NCI-H2196 (cell line): ENCODE measurements at regions not wholly inside any gene's neighbourhood (a gene's known extent, or its start where the extent isn't known, plus 50 kb on each side); places are given as distances from the start of the nearest gene placed in this dataset.

Experiments
- DNase-seq: peaks from one replicate; lab custom pipeline; 2025; ENCODE audit not compliant: unreplicated experiment; lab: John Stamatoyannopoulos, UW

DNA sequence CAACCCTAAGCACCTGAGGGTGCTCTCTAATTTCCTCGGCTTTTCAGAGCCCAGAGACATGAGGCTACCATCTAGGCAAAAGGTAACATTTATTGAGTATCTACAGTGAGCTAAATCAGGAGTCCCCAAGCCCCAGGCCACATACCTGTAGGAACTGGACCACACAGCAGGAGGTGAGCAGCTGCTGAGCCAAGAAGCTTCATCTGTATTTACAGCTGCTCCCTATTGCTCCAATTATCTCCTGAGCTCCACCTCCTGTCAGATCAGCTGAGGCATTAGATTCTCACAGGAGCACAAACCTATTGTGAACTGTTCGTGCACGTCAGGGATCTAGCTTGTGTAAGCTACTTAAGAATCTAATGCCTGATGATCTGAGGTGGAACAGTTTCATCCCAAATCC, 70.2 kb downstream of the RND3 start:
- no peak for DNase-seq

DNA sequence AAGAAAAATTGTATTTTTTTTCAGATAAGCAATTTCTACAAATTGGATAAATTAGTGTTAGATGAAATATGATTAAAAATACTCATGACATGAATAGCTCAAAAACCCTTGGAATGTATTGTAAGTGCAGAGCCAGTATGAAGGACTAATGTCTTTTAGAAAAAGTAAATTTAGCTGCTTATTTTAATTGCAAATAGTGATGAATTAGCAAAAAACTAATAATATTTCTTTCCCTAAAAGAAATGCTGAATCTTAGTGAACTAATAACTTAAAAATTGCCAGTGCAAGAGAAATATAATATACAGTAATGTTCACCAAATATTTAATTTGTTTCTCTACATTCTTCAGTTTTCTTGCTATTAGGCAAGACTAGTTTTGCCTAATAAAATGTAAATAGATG, 72.4 kb downstream of the RND3 start:
- DNase-seq, result no peak

DNA sequence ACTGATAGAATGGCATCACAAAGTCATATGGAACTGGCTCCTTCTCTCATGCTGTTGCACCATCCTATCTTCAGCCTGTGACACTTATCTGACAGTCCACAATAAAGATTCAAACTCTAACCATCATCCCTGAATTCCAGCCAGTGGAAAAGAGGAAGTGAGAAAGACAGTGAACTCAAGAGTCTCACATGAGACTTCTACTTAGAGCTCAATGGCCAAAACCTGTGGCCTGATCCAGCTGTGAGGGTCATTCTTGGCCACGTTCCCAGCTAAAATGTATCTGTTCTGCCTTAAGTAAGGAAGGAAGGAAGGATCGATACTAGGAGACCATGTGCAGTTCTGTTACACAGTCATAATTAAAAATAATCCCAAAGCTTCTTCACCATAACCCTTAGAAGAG, 73.6 kb downstream of the RND3 start:
- no peak for DNase-seq

DNA sequence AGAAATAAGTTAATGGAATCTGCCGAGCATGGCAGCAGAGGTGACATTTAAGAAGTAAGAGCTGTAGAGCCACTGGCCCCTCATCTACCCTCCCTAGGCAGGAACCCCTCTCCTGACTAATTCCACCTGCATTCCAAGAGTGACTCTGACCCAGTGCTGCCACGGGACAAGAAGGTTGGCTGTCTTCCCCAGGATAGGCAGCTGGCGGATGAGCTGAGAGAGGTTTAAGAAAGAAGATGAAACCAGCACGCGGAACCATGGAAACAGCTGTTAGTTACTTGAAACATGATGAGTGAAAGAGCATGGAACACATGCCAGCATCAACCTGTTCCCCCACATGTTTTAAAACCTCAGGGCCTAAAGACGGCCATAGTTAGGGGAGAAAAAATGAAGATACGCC, 74.1 kb downstream of the RND3 start:
- no peak for DNase-seq

DNA sequence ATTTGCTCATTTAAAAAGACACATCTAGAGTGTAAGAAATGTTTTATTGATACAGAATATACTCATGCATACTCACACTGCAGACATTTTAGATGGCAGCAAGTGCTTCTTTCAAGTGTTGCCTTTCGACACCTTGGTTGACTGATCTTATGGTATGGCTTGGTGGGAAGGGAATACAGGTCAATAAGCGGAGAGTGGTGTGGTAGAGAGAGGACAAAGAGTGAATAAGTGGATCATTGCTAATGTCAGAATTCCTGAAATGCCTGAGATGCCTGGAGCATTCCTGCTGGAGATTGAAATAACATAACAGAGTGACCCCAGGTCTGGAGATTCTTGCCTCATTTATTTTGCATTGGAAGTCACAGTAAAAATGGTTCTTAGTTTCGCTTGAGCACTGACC, 76.7 kb downstream of the RND3 start:
- no peak for DNase-seq

DNA sequence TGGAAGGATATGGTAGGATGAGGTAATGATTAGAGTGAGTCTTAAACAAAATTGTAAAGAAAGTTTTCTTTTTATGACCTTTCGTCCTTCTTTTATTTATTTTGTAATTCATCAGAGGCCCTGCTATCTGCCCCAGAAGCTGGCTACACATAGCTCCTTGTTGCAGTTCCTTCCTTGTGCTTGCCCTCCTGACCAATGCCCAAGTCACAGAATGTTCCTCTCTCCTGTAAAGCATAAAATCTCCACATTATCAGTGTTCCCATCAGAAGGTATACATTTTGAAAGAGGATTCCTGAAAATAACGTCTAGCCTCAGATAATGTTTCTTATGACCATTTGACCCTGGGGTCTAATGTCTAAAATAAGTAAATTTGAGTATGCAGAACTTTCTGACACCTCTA, 78.3 kb downstream of the RND3 start:
- no peak for DNase-seq

DNA sequence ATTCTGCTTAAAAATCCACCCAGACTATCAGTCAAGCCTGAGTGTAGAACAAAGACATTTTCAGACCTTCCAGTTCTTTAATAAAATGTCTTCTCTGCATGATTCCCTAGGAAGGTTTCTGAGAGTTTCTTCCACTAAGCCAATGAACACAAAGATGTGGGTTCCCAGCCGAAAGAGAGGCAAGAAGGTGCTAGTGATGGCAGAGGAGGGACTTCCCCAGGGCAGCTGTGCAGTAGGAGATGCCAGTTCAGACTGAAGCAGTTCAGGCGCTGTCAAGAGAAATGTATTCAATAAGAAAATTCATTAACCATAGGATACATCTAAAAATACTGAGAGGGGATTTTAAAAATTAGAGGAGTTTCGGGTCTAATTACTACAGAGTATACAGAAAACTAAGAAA, 83.3 kb downstream of the RND3 start:
- no peak for DNase-seq

DNA sequence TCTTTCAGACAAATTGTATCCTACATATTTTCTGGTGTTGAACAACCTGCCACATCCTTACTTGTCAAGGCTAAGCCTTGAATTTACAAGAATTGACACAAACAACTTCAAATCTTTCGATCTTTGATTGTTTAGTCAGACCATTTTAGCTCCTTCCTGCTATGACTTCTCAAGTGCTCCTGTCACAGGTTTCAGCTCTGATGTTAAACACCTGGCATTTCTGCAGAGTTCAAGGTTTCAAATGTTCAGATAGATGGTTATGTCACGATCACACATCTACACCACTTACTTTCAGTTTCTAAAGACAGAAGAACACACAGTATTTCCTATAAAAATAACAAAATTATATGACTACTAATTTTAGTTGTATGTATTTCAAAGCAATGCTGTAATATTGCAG, 84.0 kb downstream of the RND3 start:
- no peak for DNase-seq

DNA sequence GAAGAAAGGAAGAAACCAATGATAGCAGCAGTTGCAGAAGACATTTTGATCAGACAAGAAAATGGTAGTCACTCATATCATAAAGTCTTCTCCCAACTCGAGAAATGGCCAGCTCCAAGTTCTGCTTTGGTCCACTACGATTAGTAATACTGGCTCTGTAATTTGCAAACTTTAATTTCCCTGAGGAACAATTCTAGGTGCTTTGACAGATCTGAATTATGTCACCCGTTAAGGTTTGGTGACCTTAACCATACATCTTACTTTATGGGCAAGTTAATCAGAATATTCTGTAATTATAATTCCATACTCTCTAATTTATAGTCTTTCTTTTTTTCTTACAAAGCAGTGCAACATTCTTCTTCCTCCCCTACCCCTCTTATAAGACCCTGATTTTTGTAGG, 84.5 kb downstream of the RND3 start:
- DNase-seq, result no peak

DNA sequence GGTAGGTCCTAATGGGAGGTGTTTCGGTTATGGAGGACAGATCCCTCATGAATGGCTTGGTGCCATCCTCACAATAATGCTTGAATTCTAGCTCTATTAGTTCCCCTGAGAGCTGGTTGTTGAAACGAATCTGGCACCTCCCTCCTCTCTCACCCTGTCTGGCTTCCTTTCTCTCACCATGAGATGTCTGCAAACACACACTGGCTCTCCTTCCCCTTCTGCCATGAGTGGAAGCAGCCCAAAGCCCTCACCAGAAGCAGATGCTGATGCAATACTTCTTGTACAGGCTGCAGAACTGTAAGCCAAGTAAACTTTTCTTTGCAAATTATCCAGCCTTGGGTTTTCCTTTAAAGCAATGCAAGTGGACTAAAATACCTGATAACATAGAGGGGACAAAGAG, 86.6 kb downstream of the RND3 start:
- DNase-seq, result no peak

DNA sequence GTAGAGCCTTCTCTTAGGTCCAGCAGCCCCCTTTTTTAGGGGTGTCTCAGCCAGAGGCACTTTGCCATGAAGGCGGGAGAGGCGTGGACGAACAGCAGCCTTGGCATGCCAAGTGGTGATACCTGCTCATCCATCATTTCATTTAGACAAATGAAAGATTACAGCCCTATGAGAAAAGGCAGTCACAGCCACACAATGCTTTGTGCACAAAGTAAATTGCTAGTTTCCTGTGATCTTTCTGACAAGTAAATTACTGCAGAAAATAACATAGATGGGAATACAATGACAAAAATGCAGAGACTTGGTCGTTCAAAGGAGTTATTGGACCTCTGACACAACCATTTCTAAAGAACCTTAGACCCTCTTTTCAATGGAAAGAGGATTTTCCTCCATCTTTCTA, 94.9 kb downstream of the RND3 start:
- no peak for DNase-seq

DNA sequence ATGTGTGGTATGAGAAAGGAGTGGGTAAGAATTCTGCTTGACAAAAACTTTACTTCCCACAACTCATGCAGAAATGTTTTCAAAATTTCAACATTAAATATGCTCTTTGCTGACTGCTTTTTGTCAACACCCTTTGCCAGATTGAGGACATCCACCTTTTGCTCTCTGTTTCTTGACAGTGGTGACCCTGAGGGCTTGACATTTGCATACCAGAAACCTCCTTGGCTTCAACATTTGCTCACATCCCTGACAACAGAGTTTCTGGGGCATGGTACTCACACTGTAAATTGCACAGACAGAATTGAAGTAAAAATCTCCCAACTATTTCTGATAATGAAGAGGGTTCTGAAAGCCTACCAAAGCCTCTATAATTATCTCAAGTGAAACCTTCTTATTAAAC, 95.7 kb downstream of the RND3 start:
- DNase-seq, result no peak

DNA sequence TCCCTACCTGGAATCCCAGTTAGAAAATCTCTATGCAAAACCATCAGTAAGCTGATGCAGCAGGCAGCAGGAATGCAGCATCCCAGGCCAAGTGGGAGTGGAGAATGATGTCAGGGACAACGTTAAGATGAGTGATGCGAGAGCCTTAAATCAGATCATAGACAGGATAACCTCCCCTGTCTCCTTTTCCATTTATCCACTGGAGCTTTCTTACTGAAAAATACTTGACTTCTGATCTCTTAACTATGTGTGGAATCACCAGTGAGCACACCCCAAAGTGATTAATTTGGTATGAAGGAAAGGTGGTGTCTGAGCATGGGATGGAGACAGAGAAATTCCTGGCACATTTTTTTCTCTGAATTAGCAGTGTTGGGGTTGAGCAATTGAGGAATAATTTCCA, 98.0 kb downstream of the RND3 start:
- DNase-seq, result no peak

DNA sequence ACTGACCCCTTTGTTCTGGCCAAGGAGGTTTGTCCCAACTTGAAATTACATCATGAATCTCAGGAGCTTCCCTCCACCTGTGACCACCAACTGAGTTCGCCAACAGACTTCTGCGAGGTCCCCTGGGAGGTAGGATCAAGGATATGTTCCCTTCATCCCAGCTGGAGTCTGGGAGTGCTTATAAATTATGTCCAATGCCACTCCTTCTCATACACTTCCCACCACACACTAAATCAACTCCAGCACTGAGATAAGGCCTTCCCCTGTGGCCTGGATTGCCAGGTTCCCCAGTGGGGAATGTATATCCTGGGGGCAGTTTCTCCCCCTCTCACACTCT, 99.2 kb downstream of the RND3 start:
- no peak for DNase-seq

DNA sequence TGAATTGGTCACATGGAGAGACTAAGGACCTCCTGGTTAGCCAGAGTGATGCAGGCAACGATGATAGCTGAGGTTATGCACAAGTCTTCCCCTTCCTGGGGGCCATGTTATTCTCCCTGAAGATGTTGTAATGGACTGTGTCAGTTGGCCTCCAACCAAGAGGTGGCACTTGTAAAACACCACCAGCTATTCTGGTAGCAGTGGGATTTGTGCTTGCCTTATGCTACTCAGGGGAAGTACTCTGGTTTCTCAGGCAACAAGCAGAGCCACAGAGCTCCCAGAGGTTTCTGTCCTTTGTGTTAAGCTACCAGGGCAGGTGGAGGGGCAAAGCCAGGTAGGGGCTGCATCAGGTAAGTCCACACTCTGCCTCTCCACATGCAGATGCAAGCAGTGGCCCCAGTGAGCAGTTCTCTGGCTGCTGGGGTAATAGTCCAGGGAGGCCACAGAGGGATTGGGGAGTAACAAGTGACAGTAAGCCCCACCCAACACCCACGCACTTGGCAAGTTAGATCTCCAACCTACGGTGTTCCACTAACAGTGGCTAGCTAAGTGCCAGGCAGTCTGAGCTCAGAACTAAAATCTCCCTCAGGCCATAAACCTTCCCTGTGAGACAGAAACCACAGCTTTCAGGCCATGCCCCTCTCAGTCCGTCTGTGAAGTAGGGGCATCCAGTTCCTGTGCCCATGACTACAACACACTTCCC, 99.7 kb downstream of the RND3 start:
- no peak for DNase-seq

DNA sequence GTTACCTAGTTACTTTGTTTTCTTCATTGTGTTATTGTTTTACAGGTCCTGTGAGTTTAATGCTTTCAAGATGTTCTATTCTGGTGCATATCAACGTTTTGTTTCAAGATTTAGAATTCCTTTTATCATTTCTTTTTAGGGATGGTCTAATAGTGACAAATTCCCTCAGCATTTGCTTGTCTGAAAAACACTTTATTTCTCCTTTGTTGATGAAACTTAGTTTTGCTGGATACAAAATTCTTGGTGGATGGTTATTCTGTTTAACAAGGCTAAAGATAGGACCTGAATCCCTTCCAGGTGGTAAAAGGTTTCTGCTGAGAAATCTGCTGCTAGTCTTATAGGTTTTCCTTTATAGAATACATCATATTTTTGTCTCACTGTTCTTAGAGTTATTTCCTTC, 102.3 kb downstream of the RND3 start:
- no peak for DNase-seq

DNA sequence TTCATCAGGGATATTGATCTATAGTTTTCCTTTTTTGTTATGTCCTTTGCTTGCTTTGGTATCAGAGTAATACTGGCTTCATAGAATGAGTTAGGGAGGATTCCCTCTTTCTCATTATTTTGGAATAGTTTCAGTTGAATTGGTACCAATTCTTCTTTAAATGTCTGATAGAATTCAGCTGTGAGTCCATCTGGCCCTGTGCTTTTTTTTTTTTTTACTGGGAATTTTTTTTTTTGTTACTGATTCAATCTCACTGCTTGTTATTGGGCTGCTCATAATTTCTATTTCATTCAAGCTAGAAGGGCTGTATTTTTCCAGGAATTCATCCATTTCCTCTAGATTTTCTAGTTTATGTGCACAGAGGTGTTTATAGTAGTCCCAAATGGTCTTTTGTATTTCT, 103.9 kb downstream of the RND3 start:
- DNase-seq, result no peak

DNA sequence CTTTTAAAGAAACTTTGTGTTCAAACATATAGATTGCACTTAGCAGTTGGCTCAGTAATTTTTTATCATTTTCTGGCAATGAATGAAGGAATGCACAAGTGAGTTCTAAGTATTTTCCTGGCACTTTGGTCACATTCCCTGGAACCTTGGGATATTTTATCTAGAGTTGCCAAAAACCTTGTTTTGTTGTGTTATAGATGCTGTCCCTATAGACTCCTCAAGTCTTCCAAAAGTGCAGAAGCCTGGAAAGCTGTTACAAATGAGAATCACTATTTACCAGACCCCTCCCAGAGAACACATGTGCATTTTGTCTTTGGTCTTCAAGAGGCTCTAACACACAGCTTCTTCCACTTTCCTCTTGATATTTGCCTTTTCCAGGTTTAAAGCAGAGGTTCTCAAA, 108.3 kb downstream of the RND3 start:
- no peak for DNase-seq

DNA sequence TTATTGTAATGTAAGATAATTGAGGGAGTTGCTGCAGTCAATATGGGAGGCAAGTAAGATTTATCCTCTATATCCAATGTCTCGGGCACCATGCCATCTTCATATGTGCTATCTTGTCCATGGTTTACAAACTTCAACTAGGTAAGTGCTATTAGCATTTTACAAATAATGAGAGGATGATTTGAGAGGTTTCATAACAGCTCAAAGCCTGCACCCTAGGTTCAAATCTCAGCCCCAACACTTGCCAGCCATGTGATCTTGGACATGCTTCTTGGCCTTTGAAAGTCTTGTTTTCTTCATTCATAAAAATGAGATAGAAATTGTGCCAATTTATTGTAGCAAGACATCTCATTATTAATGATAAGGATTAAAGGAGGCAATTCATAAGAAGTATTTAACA, 108.8 kb downstream of the RND3 start:
- no peak for DNase-seq

DNA sequence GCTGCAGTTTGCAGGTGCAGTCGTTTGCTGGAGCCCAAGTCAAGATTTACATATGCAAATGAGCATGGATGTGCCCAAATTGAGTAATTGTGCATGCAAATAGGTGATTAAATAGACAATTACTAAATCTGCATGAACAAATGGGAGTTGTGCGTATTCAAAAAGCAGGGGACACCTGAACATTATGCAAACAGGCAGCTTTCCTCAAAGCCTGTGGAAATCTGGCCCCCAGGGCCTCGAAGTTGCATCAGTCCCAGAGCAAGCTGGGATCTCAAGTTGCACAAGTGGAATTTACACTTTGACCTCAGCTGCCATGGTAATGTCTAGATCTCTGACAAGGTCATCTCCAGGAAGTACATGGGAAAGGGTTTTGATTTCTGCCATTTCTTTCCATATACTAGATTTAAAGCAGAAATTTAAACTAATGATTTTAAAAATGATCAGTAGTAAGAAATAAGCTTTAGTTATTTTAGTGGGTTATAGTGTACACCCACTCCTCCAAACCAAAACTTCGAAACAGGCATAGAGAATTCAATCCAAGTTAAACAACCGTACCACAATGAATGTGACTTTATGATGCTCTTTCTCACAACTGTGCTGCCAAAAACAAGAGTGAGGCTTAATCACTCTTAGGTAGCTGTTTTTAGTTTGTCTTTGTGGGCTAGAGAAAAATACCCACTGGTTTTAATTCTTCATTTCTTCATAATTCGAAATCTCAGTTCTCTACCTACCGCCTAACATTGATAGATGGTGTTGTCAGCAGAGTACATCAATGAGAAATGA, 110.7 kb downstream of the RND3 start:
- no peak for DNase-seq

DNA sequence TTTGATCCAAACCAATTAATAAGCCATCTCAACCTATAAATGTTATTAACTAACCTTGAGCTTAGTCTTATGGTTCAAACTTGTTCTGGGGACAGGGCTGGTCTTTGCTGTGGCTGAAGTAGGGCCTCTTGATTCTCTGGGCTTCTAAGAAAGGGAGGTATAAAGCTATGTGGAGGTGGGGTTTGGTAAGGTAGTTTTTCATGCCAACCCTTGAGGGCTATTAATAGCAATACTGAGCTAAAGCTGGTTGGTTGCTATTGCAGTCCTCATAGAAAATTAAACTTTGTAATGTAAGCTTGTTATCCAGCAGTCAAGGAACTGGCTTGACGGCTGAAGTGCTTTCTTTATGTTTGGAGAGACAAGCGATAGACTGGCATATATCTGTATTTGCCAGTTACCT, 112.1 kb downstream of the RND3 start:
- DNase-seq, result no peak

DNA sequence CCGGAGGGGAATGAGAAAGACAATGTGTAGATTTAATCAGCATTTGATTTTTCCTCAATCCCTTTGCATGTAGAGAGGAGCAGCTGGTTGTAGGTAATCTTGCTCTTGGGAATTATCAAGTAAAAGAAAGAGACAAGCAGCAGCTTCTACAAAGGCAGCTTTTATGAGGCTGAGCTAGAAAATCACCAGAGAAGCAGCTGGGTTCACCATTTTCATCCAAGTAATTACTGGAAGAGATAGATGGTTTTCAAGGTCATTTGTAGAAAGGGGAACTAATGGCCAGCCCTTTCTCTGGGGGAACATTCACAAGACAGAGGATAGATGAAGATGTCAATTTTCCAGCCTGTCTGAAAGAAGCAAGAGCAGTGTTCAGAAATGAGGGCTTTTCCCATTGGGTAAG, 113.0 kb downstream of the RND3 start:
- DNase-seq, result no peak

DNA sequence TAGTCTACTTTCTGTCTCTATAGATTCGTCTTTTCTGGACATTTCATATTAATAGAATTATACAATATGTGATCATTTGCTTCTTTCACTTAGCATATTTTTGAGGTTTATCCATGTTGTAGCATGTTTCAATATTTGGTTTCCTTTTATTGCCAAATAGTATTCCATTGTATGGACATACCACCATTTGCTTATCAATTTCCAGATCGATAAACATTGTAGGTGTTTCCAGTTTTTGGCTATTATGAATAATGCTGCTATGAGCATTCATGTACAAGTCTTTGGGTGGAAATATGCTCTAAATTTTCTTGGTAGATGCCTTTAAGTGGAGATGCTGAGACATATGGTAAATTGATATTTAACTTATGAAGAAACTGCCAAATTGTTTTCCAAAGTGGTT, 114.1 kb downstream of the RND3 start:
- no peak for DNase-seq
